ENCODE measurements at regions not wholly inside any gene's neighbourhood (a gene's known extent, or its start where the extent isn't known, plus 50 kb on each side); places are given as distances from the start of the nearest gene placed in this dataset.

- no peaks in the 10 kb centered on the region for H3K36me3 ChIP-seq (ENCODE audit: low read depth, missing control alignments)
- 65 to 73% methylated on average over 8 to 9 of the region's 9 CpGs for WGBS, 2 donors
- H3K27ac ChIP-seq = no peak overlapping the region
- peak; percentile 18 for DNase-seq
- H3K27me3 ChIP-seq = no peaks in the 10 kb centered on the region
- intact Hi-C loops (cut with DNase I; ENCODE audit: low total_unique reads) = no loop called here
- no peak overlapping the region for H3K4me3 ChIP-seq
- H3K9me3 ChIP-seq = no peaks in the 10 kb centered on the region
- no peaks in the 10 kb centered on the region for H3K4me1 ChIP-seq
- TF ChIP-seq CTCF (IDR thresholded peaks at IDR 0.05) = no peak
- TF ChIP-seq POLR2A (IDR thresholded peaks at IDR 0.05) = no peak
Measured at GRCh38 chr15:31605467-31605931, 278.9 kb downstream of the KLF13 start.

GRCh38 chr15:31606194-31606669, 279.6 kb downstream of the KLF13 start:
- DNase-seq = no peak
- WGBS, 2 donors = 87 to 93% methylated on average over 5 of the region's 5 CpGs
- Histone ChIP-seq H3K4me1 (no peaks in the 10 kb centered on the region), H3K27me3 (no peaks in the 10 kb centered on the region), H3K27ac (no peak overlapping the region), H3K36me3 (ENCODE audit: low read depth, missing control alignments) (no peaks in the 10 kb centered on the region), H3K9me3 (no peaks in the 10 kb centered on the region), H3K4me3 (no peak overlapping the region)
- TF ChIP-seq CTCF (IDR thresholded peaks at IDR 0.05) (no peak), POLR2A (IDR thresholded peaks at IDR 0.05) (no peak)
- intact Hi-C loops (cut with DNase I; ENCODE audit: low total_unique reads) = no loop called here

- no peaks in the 10 kb centered on the region for H3K36me3 ChIP-seq (ENCODE audit: low read depth, missing control alignments)
- H3K4me3 ChIP-seq = no peak overlapping the region
- TF ChIP-seq POLR2A (IDR thresholded peaks at IDR 0.05) = no peak
- TF ChIP-seq CTCF (IDR thresholded peaks at IDR 0.05) = no peak
- no peaks in the 10 kb centered on the region for H3K27me3 ChIP-seq
- no peak overlapping the region for H3K27ac ChIP-seq
- 84 to 87% methylated on average over 1 of the region's 1 CpG for WGBS, 2 donors
- no peaks in the 10 kb centered on the region for H3K9me3 ChIP-seq
- intact Hi-C loops (cut with DNase I; ENCODE audit: low total_unique reads) = no loop called here
- DNase-seq = no peak
- H3K4me1 ChIP-seq = no peaks in the 10 kb centered on the region
Measured at GRCh38 chr15:31606931-31607497, 280.4 kb downstream of the KLF13 start.

- Histone ChIP-seq H3K4me1 (no peaks in the 10 kb centered on the region), H3K36me3 (ENCODE audit: low read depth, missing control alignments) (no peaks in the 10 kb centered on the region), H3K27me3 (no peaks in the 10 kb centered on the region), H3K9me3 (no peaks in the 10 kb centered on the region), H3K27ac (no peak overlapping the region), H3K4me3 (no peak overlapping the region)
- 89 to 95% methylated on average over 3 of the region's 3 CpGs for WGBS, 2 donors
- intact Hi-C loops (cut with DNase I; ENCODE audit: low total_unique reads) = no loop called here
- DNase-seq = no peak
- TF ChIP-seq POLR2A (IDR thresholded peaks at IDR 0.05) = no peak
- no peak for TF ChIP-seq CTCF (IDR thresholded peaks at IDR 0.05)
Measured at GRCh38 chr15:31607656-31608055, 281.0 kb downstream of the KLF13 start.

GRCh38 chr15:31609258-31609681, 282.6 kb downstream of the KLF13 start:
- no peak for DNase-seq
- intact Hi-C loops (cut with DNase I; ENCODE audit: low total_unique reads) = no loop called here
- H3K4me3 ChIP-seq = no peak overlapping the region
- TF ChIP-seq CTCF (IDR thresholded peaks at IDR 0.05) (no peak), POLR2A (IDR thresholded peaks at IDR 0.05) (no peak)
- H3K36me3 ChIP-seq (ENCODE audit: low read depth, missing control alignments) = no peaks in the 10 kb centered on the region
- WGBS, 2 donors = 76 to 97% methylated on average over 5 to 6 of the region's 6 CpGs
- H3K9me3 ChIP-seq = no peaks in the 10 kb centered on the region
- H3K27ac ChIP-seq = no peak overlapping the region
- no peaks in the 10 kb centered on the region for H3K27me3 ChIP-seq
- H3K4me1 ChIP-seq = no peaks in the 10 kb centered on the region

Measured in testis (tissue), 2 donors.